ENCODE measurements at regions not wholly inside any gene's neighbourhood (a gene's known extent, or its start where the extent isn't known, plus 50 kb on each side); places are given as distances from the start of the nearest gene placed in this dataset.

- Histone ChIP-seq H2BK5ac (ENCODE audit: insufficient read length, low read length) (no peak overlapping the region), H3K27ac (ENCODE audit: insufficient read length, low read depth, low read length) (no peak overlapping the region), H3K18ac (ENCODE audit: insufficient read length, low read depth, low read length) (no peak overlapping the region), H3K4me2 (ENCODE audit: insufficient read depth, insufficient read length, low read length) (no peak overlapping the region), H3K9ac (ENCODE audit: extremely low read depth, insufficient read length, low read length) (no peak overlapping the region), H3K4ac (ENCODE audit: low read depth, low read length) (no peak overlapping the region), H3K4me1 (ENCODE audit: insufficient read depth, low read length) (no peaks in the 10 kb centered on the region), H3K23me2 (ENCODE audit: insufficient read length, low read depth, low read length, poor library complexity, severe bottlenecking) (no peaks in the 10 kb centered on the region), H4K20me1 (ENCODE audit: control insufficient read depth, insufficient read depth, insufficient read length) (no peaks in the 10 kb centered on the region), H3K9me3 (ENCODE audit: control insufficient read depth, low read depth, low read length) (no peaks in the 10 kb centered on the region), H2AFZ (ENCODE audit: low read length) (no peak overlapping the region), H2BK12ac (ENCODE audit: insufficient read length, low read depth, low read length) (no peak overlapping the region), H3K79me1 (ENCODE audit: insufficient read depth, low read depth, low read length, poor library complexity, severe bottlenecking) (no peaks in the 10 kb centered on the region), H4K8ac (replicated peaks; ENCODE audit: insufficient read length, low read depth, low read length) (no peak overlapping the region), H2BK20ac (ENCODE audit: low read depth, low read length, poor library complexity, severe bottlenecking) (no peak overlapping the region), H3K56ac (ENCODE audit: insufficient read length, low read depth, low read length) (no peak overlapping the region), H3K27me3 (ENCODE audit: insufficient read depth, low read length) (no peaks in the 10 kb centered on the region; the same call in 1 of the 2 replicates), H2BK120ac (ENCODE audit: low read depth, low read length, poor library complexity, severe bottlenecking) (no peak overlapping the region), H3T11ph (ENCODE audit: low read length) (no peak overlapping the region), H3K14ac (ENCODE audit: insufficient read depth, low read length) (no peak overlapping the region), H3K23ac (ENCODE audit: insufficient read length, low read depth, low read length) (no peak overlapping the region), H3K79me2 (ENCODE audit: insufficient read depth, low read length) (no peaks in the 10 kb centered on the region), H2AK5ac (ENCODE audit: insufficient read length, low read length) (no peak overlapping the region), H4K91ac (ENCODE audit: insufficient read length, low read depth, low read length) (no peak overlapping the region), H4K5ac (ENCODE audit: insufficient read length, low read depth, low read length) (no peak overlapping the region), H2BK15ac (ENCODE audit: low read depth, low read length) (no peak overlapping the region)
- Mint-ChIP-seq H3K4me3 (no peak overlapping the region), H3K4me1 (peaks cover 12 to 24% of the 10 kb centered on the region in 2 experiments), H3K9me3 (no peaks in the 10 kb centered on the region; a peak in 1 of 5 replicates), H3K27me3 (ENCODE audit: low read depth) (no peaks in the 10 kb centered on the region; the same call in 1 of the 2 replicates), H3K27ac (no peak overlapping the region), H3K36me3 (ENCODE audit: insufficient read depth in 1 of 3, low read depth in 3 of 3) (no peaks in the 10 kb centered on the region)
- WGBS (ENCODE audit: extremely low coverage, insufficient read length, low lambda C conversion rate) = no CpG with 5 or more reads among the region's 5 CpGs
- no peak for DNase-seq
- TF ChIP-seq, protein P1, sequence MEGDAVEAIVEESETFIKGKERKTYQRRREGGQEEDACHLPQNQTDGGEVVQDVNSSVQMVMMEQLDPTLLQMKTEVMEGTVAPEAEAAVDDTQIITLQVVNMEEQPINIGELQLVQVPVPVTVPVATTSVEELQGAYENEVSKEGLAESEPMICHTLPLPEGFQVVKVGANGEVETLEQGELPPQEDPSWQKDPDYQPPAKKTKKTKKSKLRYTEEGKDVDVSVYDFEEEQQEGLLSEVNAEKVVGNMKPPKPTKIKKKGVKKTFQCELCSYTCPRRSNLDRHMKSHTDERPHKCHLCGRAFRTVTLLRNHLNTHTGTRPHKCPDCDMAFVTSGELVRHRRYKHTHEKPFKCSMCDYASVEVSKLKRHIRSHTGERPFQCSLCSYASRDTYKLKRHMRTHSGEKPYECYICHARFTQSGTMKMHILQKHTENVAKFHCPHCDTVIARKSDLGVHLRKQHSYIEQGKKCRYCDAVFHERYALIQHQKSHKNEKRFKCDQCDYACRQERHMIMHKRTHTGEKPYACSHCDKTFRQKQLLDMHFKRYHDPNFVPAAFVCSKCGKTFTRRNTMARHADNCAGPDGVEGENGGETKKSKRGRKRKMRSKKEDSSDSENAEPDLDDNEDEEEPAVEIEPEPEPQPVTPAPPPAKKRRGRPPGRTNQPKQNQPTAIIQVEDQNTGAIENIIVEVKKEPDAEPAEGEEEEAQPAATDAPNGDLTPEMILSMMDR (conservative IDR thresholded peaks at IDR 0.05) = no peak
These were observed 79.3 kb upstream of the TENM4 start for GRCh38 chr11:79520086-79520485.

Measured in H9 (cell line).